ENCODE measurements at regions not wholly inside any gene's neighbourhood (a gene's known extent, or its start where the extent isn't known, plus 50 kb on each side); places are given as distances from the start of the nearest gene placed in this dataset.

GRCh38 chr4:45795135-45795534 is 328.7 kb downstream of the GABRG1 start:
- no peak for DNase-seq (ENCODE audit: insufficient read length, low spot score)
- no peak for FAIRE-seq

- DNase-seq (ENCODE audit: insufficient read length, low spot score) (no peak), FAIRE-seq (no peak)
Observed at GRCh38 chr4:45778514-45778913, 345.3 kb downstream of the GABRG1 start.

- DNase-seq (ENCODE audit: insufficient read length, low spot score) (no peak), FAIRE-seq (no peak)
Observed at GRCh38 chr4:45776146-45776545, 347.7 kb downstream of the GABRG1 start.

GRCh38 chr4:45770958-45771357 is 352.9 kb downstream of the GABRG1 start:
- FAIRE-seq: no peak

GRCh38 chr4:45765521-45765920 is 358.3 kb downstream of the GABRG1 start:
- FAIRE-seq (no peak), DNase-seq (ENCODE audit: insufficient read length, low spot score) (no peak)

More at GRCh38 chr4:45770958-45771357, 352.9 kb downstream of the GABRG1 start:
- no peak for DNase-seq (ENCODE audit: insufficient read length, low spot score)

GRCh38 chr4:45751877-45752530 is 371.9 kb downstream of the GABRG1 start:
- FAIRE-seq: no peak
- DNase-seq (ENCODE audit: insufficient read length, low spot score): no peak

GRCh38 chr4:45750721-45751120 is 373.1 kb downstream of the GABRG1 start:
- FAIRE-seq (no peak), DNase-seq (ENCODE audit: insufficient read length, low spot score) (no peak)

GRCh38 chr4:45745741-45746140 is 378.1 kb downstream of the GABRG1 start:
- FAIRE-seq (no peak), DNase-seq (ENCODE audit: insufficient read length, low spot score) (no peak)

GRCh38 chr4:45741897-45742296 is 382.0 kb downstream of the GABRG1 start:
- DNase-seq (ENCODE audit: insufficient read length, low spot score): no peak

GRCh38 chr4:45732161-45732560 is 391.7 kb downstream of the GABRG1 start:
- DNase-seq (ENCODE audit: insufficient read length, low spot score) (no peak), FAIRE-seq (no peak)

More at GRCh38 chr4:45741897-45742296, 382.0 kb downstream of the GABRG1 start:
- FAIRE-seq: no peak

GRCh38 chr4:45716093-45716492 is 407.8 kb downstream of the GABRG1 start:
- FAIRE-seq (no peak), DNase-seq (ENCODE audit: insufficient read length, low spot score) (no peak)

- no peak for FAIRE-seq
Observed at GRCh38 chr4:45713996-45714395, 409.9 kb downstream of the GABRG1 start.

GRCh38 chr4:45701621-45702020 is 422.2 kb downstream of the GABRG1 start:
- FAIRE-seq (no peak), DNase-seq (ENCODE audit: insufficient read length, low spot score) (no peak)

More at GRCh38 chr4:45713996-45714395, 409.9 kb downstream of the GABRG1 start:
- no peak for DNase-seq (ENCODE audit: insufficient read length, low spot score)

- FAIRE-seq (no peak), DNase-seq (ENCODE audit: insufficient read length, low spot score) (no peak)
Observed at GRCh38 chr4:45693746-45694145, 430.1 kb downstream of the GABRG1 start.

GRCh38 chr4:45692131-45692735 is 431.6 kb downstream of the GABRG1 start:
- no peak for DNase-seq (ENCODE audit: insufficient read length, low spot score)
- no peak for FAIRE-seq

- DNase-seq (ENCODE audit: insufficient read length, low spot score): no peak
- FAIRE-seq: no peak
Observed at GRCh38 chr4:45688341-45688740, 435.5 kb downstream of the GABRG1 start.

GRCh38 chr4:45679411-45679810 is 444.4 kb downstream of the GABRG1 start:
- FAIRE-seq (no peak), DNase-seq (ENCODE audit: insufficient read length, low spot score) (no peak)

GRCh38 chr4:45668128-45668527 is 455.7 kb downstream of the GABRG1 start:
- DNase-seq (ENCODE audit: insufficient read length, low spot score) (no peak), FAIRE-seq (no peak)

- DNase-seq (ENCODE audit: insufficient read length, low spot score) (no peak), FAIRE-seq (no peak)
Observed at GRCh38 chr4:45663628-45664081, 460.2 kb downstream of the GABRG1 start.

- DNase-seq (ENCODE audit: insufficient read length, low spot score) (peak; percentile 47), FAIRE-seq (no peak)
Observed at GRCh38 chr4:45663003-45663402, 460.9 kb downstream of the GABRG1 start.

GRCh38 chr4:45661893-45662292 is 462.0 kb downstream of the GABRG1 start:
- FAIRE-seq (no peak), DNase-seq (ENCODE audit: insufficient read length, low spot score) (no peak)

GRCh38 chr4:45650545-45650944 is 473.3 kb downstream of the GABRG1 start:
- FAIRE-seq: no peak
- no peak for DNase-seq (ENCODE audit: insufficient read length, low spot score)

Measured in HTR-8/SVneo (cell line).